ENCODE measurements at regions not wholly inside any gene's neighbourhood (a gene's known extent, or its start where the extent isn't known, plus 50 kb on each side); places are given as distances from the start of the nearest gene placed in this dataset.

- no peak overlapping the region for H3K4me3 ChIP-seq (ENCODE audit: low read depth, low read length)
- TF ChIP-seq CTCF (IDR thresholded peaks at IDR 0.05; ENCODE audit: low read depth, low read length), result no peak
Measured at GRCh38 chr2:22904126-22904684, 480.8 kb upstream of the KLHL29 start.

GRCh38 chr2:22907330-22907729 lies 477.6 kb upstream of the KLHL29 start:
- H3K4me3 ChIP-seq (ENCODE audit: low read depth, low read length), result no peak overlapping the region

GRCh38 chr2:22912398-22912797 lies 472.6 kb upstream of the KLHL29 start:
- TF ChIP-seq CTCF (IDR thresholded peaks at IDR 0.05; ENCODE audit: low read depth, low read length), result no peak

More at GRCh38 chr2:22907330-22907729, 477.6 kb upstream of the KLHL29 start:
- no peak for TF ChIP-seq CTCF (IDR thresholded peaks at IDR 0.05; ENCODE audit: low read depth, low read length)

GRCh38 chr2:22929998-22930397 lies 455.0 kb upstream of the KLHL29 start:
- no peak for TF ChIP-seq CTCF (IDR thresholded peaks at IDR 0.05; ENCODE audit: low read depth, low read length)
- H3K4me3 ChIP-seq (ENCODE audit: low read depth, low read length), result no peak overlapping the region

More at GRCh38 chr2:22912398-22912797, 472.6 kb upstream of the KLHL29 start:
- H3K4me3 ChIP-seq (ENCODE audit: low read depth, low read length), result no peak overlapping the region

GRCh38 chr2:22930781-22931180 lies 454.2 kb upstream of the KLHL29 start:
- H3K4me3 ChIP-seq (ENCODE audit: low read depth, low read length), result no peak overlapping the region
- TF ChIP-seq CTCF (IDR thresholded peaks at IDR 0.05; ENCODE audit: low read depth, low read length), result no peak

- no peak for TF ChIP-seq CTCF (IDR thresholded peaks at IDR 0.05; ENCODE audit: low read depth, low read length)
- no peak overlapping the region for H3K4me3 ChIP-seq (ENCODE audit: low read depth, low read length)
Measured at GRCh38 chr2:22932288-22932687, 452.7 kb upstream of the KLHL29 start.

- H3K4me3 ChIP-seq (ENCODE audit: low read depth, low read length), result no peak overlapping the region
- no peak for TF ChIP-seq CTCF (IDR thresholded peaks at IDR 0.05; ENCODE audit: low read depth, low read length)
Measured at GRCh38 chr2:22934747-22935146, 450.2 kb upstream of the KLHL29 start.
